Endodermal cell (in vitro differentiated cells): ENCODE measurements at regions not wholly inside any gene's neighbourhood (a gene's known extent, or its start where the extent isn't known, plus 50 kb on each side); places are given as distances from the start of the nearest gene placed in this dataset.

ENCODE experiments used
- DNase-seq: peaks from one replicate; pipeline ENCODE4 v3.0.0-alpha.2; 2017
- H3K27ac ChIP-seq: 2 replicates; pipeline ENCODE4 v1.5.1; 2013; ENCODE audit warnings: mild to moderate bottlenecking, low read depth, low read length, moderate library complexity
- H3K27me3 ChIP-seq: 2 replicates; pipeline ENCODE4 v1.6.1; 2013; ENCODE audit warnings: mild to moderate bottlenecking, low read length, moderate library complexity; ENCODE audit not compliant: insufficient read depth, control insufficient read depth, poor library complexity, severe bottlenecking
- H3K36me3 ChIP-seq: 2 replicates; pipeline ENCODE4 v1.7.0; 2013; ENCODE audit warnings: mild to moderate bottlenecking, low read length, moderate library complexity; ENCODE audit not compliant: control insufficient read depth, insufficient read depth
- H3K4me1 ChIP-seq: one replicate; pipeline ENCODE4 v1.7.0; 2013; ENCODE audit warnings: low read length; ENCODE audit not compliant: control insufficient read depth, insufficient read depth
- H3K4me3 ChIP-seq: 2 replicates; pipeline ENCODE4 v1.5.1; 2013; ENCODE audit warnings: mild to moderate bottlenecking, low read length, moderate library complexity
- H3K9ac ChIP-seq: 2 replicates; pipeline ENCODE4 v1.6.1; 2013; ENCODE audit warnings: mild to moderate bottlenecking, low read length, moderate library complexity; ENCODE audit not compliant: poor library complexity, severe bottlenecking; ENCODE audit errors: extremely low read depth
- H3K9me3 ChIP-seq: 2 replicates; pipeline ENCODE4 v1.6.1; 2013; ENCODE audit warnings: mild to moderate bottlenecking, low read length, moderate library complexity; ENCODE audit not compliant: control insufficient read depth
- H3K27ac Mint-ChIP-seq: 2 replicates; pipeline ENCODE4 v1.8.0; 2020; ENCODE audit warnings: mixed read lengths
- H3K27me3 Mint-ChIP-seq: 2 replicates; pipeline ENCODE4 v1.8.0; 2021; ENCODE audit warnings: mild to moderate bottlenecking, mixed read lengths; ENCODE audit not compliant: insufficient read depth
- H3K36me3 Mint-ChIP-seq: 2 replicates; pipeline ENCODE4 v1.8.0; 2020; ENCODE audit warnings: low read depth, mixed read lengths
- H3K4me1 Mint-ChIP-seq: 2 replicates; pipeline ENCODE4 v1.8.0; 2020; ENCODE audit warnings: mixed read lengths
- H3K4me3 Mint-ChIP-seq: 2 replicates; pipeline ENCODE4 v1.8.0; 2020; ENCODE audit warnings: mild to moderate bottlenecking, moderate library complexity, mixed read lengths
- H3K9me3 Mint-ChIP-seq: 2 replicates; pipeline ENCODE4 v1.8.0; 2020; ENCODE audit warnings: mild to moderate bottlenecking, mixed read lengths
- WGBS, 2 experiments: methylation state at CpG; one replicate each; pipeline versions ENCODE4 v1.1.5 to v1.1.7; 2013; ENCODE audit warnings: missing lambda C conversion rate in 2 of 2, mixed read lengths in 1 of 2; ENCODE audit not compliant: insufficient coverage in 1 of 2, insufficient read length in 1 of 2; 5-methylcytosine and 5-hydroxymethylcytosine counted together
- TF ChIP-seq, protein P1 (sequence below): fragments of 200-600 bp; sonication (generic); conservative IDR thresholded peaks from 2 replicates; pipeline ENCODE4 v1.5.0; 2021; ENCODE audit warnings: antibody characterized with exemption, mild to moderate bottlenecking

GRCh38 chr4:71266090-71266794 is 72.6 kb upstream of the SLC4A4 start:
- Histone ChIP-seq H3K9ac (no peak overlapping the region), H3K4me3 (no peak overlapping the region), H3K9me3 (no peaks in the 10 kb centered on the region), H3K27ac (no peak overlapping the region), H3K36me3 (no peaks in the 10 kb centered on the region), H3K4me1 (no peaks in the 10 kb centered on the region), H3K27me3 (no peaks in the 10 kb centered on the region)
- TF ChIP-seq, protein P1, sequence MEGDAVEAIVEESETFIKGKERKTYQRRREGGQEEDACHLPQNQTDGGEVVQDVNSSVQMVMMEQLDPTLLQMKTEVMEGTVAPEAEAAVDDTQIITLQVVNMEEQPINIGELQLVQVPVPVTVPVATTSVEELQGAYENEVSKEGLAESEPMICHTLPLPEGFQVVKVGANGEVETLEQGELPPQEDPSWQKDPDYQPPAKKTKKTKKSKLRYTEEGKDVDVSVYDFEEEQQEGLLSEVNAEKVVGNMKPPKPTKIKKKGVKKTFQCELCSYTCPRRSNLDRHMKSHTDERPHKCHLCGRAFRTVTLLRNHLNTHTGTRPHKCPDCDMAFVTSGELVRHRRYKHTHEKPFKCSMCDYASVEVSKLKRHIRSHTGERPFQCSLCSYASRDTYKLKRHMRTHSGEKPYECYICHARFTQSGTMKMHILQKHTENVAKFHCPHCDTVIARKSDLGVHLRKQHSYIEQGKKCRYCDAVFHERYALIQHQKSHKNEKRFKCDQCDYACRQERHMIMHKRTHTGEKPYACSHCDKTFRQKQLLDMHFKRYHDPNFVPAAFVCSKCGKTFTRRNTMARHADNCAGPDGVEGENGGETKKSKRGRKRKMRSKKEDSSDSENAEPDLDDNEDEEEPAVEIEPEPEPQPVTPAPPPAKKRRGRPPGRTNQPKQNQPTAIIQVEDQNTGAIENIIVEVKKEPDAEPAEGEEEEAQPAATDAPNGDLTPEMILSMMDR, result no peak
- Mint-ChIP-seq H3K4me3 (no peak overlapping the region), H3K27me3 (no peaks in the 10 kb centered on the region), H3K4me1 (peaks cover 3% of the 10 kb centered on the region), H3K9me3 (no peaks in the 10 kb centered on the region), H3K36me3 (no peaks in the 10 kb centered on the region), H3K27ac (no peak overlapping the region)
- 88 to 89% methylated on average over 5 of the region's 5 CpGs for WGBS, 2 experiments
- DNase-seq, result no peak

DNA sequence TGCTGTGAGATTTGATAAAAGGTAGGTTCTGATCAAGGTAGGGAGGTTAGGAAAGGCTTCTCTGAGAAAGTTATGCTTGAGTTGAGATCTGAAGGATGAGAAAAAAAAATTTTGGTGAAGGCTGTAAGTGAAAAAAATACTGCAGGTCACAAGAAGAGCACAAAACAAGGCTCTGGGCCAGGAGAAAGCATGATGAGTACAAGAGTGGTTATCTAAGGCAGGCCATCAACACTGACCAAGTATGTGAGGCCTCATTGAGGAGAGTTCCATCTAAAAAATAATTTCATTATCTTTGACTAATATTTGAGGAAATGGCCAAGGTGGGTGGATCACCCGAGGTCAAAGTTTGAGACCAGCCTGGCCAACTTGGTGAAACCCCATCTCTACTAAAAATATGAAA is 71.6 kb upstream of the SLC4A4 start:
- no peak for DNase-seq
- H3K4me1 ChIP-seq, result no peaks in the 10 kb centered on the region
- Mint-ChIP-seq H3K4me1 (peaks cover 4% of the 10 kb centered on the region), H3K9me3 (no peaks in the 10 kb centered on the region), H3K36me3 (no peaks in the 10 kb centered on the region), H3K27ac (no peak overlapping the region), H3K4me3 (no peak overlapping the region), H3K27me3 (no peaks in the 10 kb centered on the region)
- H3K4me3 ChIP-seq, result no peak overlapping the region
- no peaks in the 10 kb centered on the region for H3K27me3 ChIP-seq
- no peak overlapping the region for H3K9ac ChIP-seq
- H3K36me3 ChIP-seq, result no peaks in the 10 kb centered on the region
- no peaks in the 10 kb centered on the region for H3K9me3 ChIP-seq
- WGBS, 2 experiments, result 92% methylated on average over 1 of the region's 1 CpG; no CpG with 5 or more reads in 1 of the 2 experiments
- TF ChIP-seq, protein P1, result no peak
- H3K27ac ChIP-seq, result no peak overlapping the region

- no peak overlapping the region for H3K27ac Mint-ChIP-seq
- H3K9me3 Mint-ChIP-seq, result no peaks in the 10 kb centered on the region
- Histone ChIP-seq H3K36me3 (no peaks in the 10 kb centered on the region), H3K4me1 (no peaks in the 10 kb centered on the region), H3K9ac (no peak overlapping the region), H3K27me3 (no peaks in the 10 kb centered on the region), H3K4me3 (no peak overlapping the region), H3K9me3 (no peaks in the 10 kb centered on the region), H3K27ac (no peak overlapping the region)
- no peak overlapping the region for H3K4me3 Mint-ChIP-seq
- 89% methylated on average over 4 of the region's 4 CpGs; no CpG with 5 or more reads in 1 of the 2 experiments for WGBS, 2 experiments
- H3K36me3 Mint-ChIP-seq, result no peaks in the 10 kb centered on the region
- TF ChIP-seq, protein P1, result no peak
- DNase-seq, result no peak
- peaks cover 3% of the 10 kb centered on the region for H3K4me1 Mint-ChIP-seq
- H3K27me3 Mint-ChIP-seq, result no peaks in the 10 kb centered on the region
Measured at GRCh38 chr4:71268166-71268565, 70.7 kb upstream of the SLC4A4 start.
